Aorta (tissue), 5 donors: ENCODE measurements at regions not wholly inside any gene's neighbourhood (a gene's known extent, or its start where the extent isn't known, plus 50 kb on each side); places are given as distances from the start of the nearest gene placed in this dataset.

Experiments
- ATAC-seq: fragments of 200-7000 bp; cut with Tn5 transposase; one replicate; pipeline ENCODE4 v1.9.1; 2022; ENCODE audit warnings: moderate library complexity; ENCODE audit not compliant: low FRiP score
- DNase-seq, 2 donors: peaks; one replicate each; pipeline ENCODE4 v3.0.0-alpha.2; 2020
- H3K27ac ChIP-seq, 2 donors: one replicate each; pipeline ENCODE4 v1.5.1; 2013; ENCODE audit warnings: low read length in 2 of 2, mild to moderate bottlenecking in 2 of 2, moderate library complexity in 2 of 2, control low read depth in 1 of 2, inconsistent platforms in 1 of 2, low read depth in 1 of 2
- H3K27me3 ChIP-seq, 2 donors: one replicate each; pipeline ENCODE4 v1.6.1; 2013; ENCODE audit warnings: control low read depth in 1 of 2, low read length in 1 of 2, mild to moderate bottlenecking in 1 of 2, moderate library complexity in 1 of 2; ENCODE audit not compliant: insufficient read depth in 2 of 2, control insufficient read depth in 1 of 2
- H3K36me3 ChIP-seq, 2 donors: one replicate each; pipeline ENCODE4 v1.6.1; 2013; ENCODE audit warnings: control low read depth in 1 of 2, low read length in 1 of 2, mild to moderate bottlenecking in 1 of 2; ENCODE audit not compliant: insufficient read depth in 2 of 2, control insufficient read depth in 1 of 2
- H3K4me1 ChIP-seq, 2 donors: one replicate each; pipeline ENCODE4 v1.6.1; 2013; ENCODE audit warnings: low read length in 2 of 2, control low read depth in 1 of 2, mild to moderate bottlenecking in 1 of 2, moderate library complexity in 1 of 2; ENCODE audit not compliant: insufficient read depth in 2 of 2, control insufficient read depth in 1 of 2
- H3K4me3 ChIP-seq, 2 donors: one replicate each; pipeline ENCODE4 v1.5.1; 2013; ENCODE audit warnings: low read length in 2 of 2, control low read depth in 1 of 2, mild to moderate bottlenecking in 1 of 2
- H3K9me3 ChIP-seq: one replicate; pipeline ENCODE4 v1.6.1; 2013; ENCODE audit warnings: mild to moderate bottlenecking, low read length; ENCODE audit not compliant: control insufficient read depth
- WGBS, 2 donors: extraction: QIAGEN DNeasy Blood & Tissue Kit; methylation state at CpG; one replicate each; pipeline ENCODE4 v1.1.7; 2013; 5-methylcytosine and 5-hydroxymethylcytosine counted together
- intact Hi-C, 2 donors: fragments of 100-400 bp; cut with DNase I; formaldehyde crosslinking; loops; one replicate each; pipeline versions ENCODE4 v1.14.2 to v1.15.0; 2022
- donor health status: healthy with polysubstance abuse.
- donor health status: Bipolar disorder and iron deficiency.
- donor health status: DM: no; HTN: no; CAD: no.
- donor health status: DM: no; HTN: no; CAD: no.
- donor health status: DM: yes; HTN: yes; CAD: no.

- Histone ChIP-seq H3K27me3 (peaks cover 0 to 2% of the 10 kb centered on the region in 2 donors), H3K36me3 (no peaks in the 10 kb centered on the region), H3K4me3 (no peak overlapping the region), H3K27ac (no peak overlapping the region), H3K4me1 (no peaks in the 10 kb centered on the region), H3K9me3 (no peaks in the 10 kb centered on the region)
- intact Hi-C loops: no loop called here
- ATAC-seq: no peak
- DNase-seq: no peak
- WGBS, 2 donors: 68 to 73% methylated on average over 9 of the region's 9 CpGs
These were observed 83.3 kb downstream of the EDEM1 start for GRCh38 chr3:5270666-5271371.

- Histone ChIP-seq H3K4me1 (no peaks in the 10 kb centered on the region), H3K27ac (no peak overlapping the region), H3K9me3 (no peaks in the 10 kb centered on the region), H3K27me3 (peaks cover 0 to 2% of the 10 kb centered on the region in 2 donors), H3K36me3 (no peaks in the 10 kb centered on the region), H3K4me3 (no peak overlapping the region)
- DNase-seq (no peak), ATAC-seq (no peak)
- intact Hi-C loops: no loop called here
- 79 to 81% methylated on average over 4 of the region's 4 CpGs for WGBS, 2 donors
These were observed 83.8 kb downstream of the EDEM1 start for GRCh38 chr3:5271372-5271683.

- H3K4me1 ChIP-seq: no peaks in the 10 kb centered on the region
- ATAC-seq (no peak), DNase-seq (no peak)
- no peaks in the 10 kb centered on the region for H3K9me3 ChIP-seq
- no peak overlapping the region for H3K4me3 ChIP-seq
- H3K27me3 ChIP-seq: peaks cover 0 to 2% of the 10 kb centered on the region in 2 donors
- no peak overlapping the region for H3K27ac ChIP-seq
- 44 to 47% methylated on average over 4 of the region's 4 CpGs for WGBS, 2 donors
- intact Hi-C loops: no loop called here
- no peaks in the 10 kb centered on the region for H3K36me3 ChIP-seq
These were observed 84.9 kb downstream of the EDEM1 start for GRCh38 chr3:5272387-5272786.

GRCh38 chr3:5274091-5274490 is 86.6 kb downstream of the EDEM1 start:
- Histone ChIP-seq H3K4me1 (no peaks in the 10 kb centered on the region), H3K9me3 (no peaks in the 10 kb centered on the region), H3K27ac (no peak overlapping the region), H3K27me3 (peaks cover 0 to 2% of the 10 kb centered on the region in 2 donors), H3K36me3 (no peaks in the 10 kb centered on the region), H3K4me3 (no peak overlapping the region)
- intact Hi-C loops: no loop called here
- no peak for ATAC-seq
- DNase-seq: no peak
- WGBS, 2 donors: 66 to 79% methylated on average over 1 of the region's 1 CpG

- no peak for ATAC-seq
These were observed 88.0 kb downstream of the EDEM1 start for GRCh38 chr3:5275529-5275928.

GRCh38 chr3:5276934-5277333 is 89.4 kb downstream of the EDEM1 start:
- H3K36me3 ChIP-seq: no peaks in the 10 kb centered on the region
- intact Hi-C loops: no loop called here
- H3K9me3 ChIP-seq: no peaks in the 10 kb centered on the region
- H3K27me3 ChIP-seq: no peaks in the 10 kb centered on the region
- ATAC-seq (no peak), DNase-seq (no peak)
- no peak overlapping the region for H3K27ac ChIP-seq
- WGBS, 2 donors: 89 to 92% methylated on average over 8 of the region's 8 CpGs
- H3K4me1 ChIP-seq: no peaks in the 10 kb centered on the region
- no peak overlapping the region for H3K4me3 ChIP-seq

More at GRCh38 chr3:5275529-5275928, 88.0 kb downstream of the EDEM1 start:
- H3K36me3 ChIP-seq: no peaks in the 10 kb centered on the region
- DNase-seq: no peak
- H3K4me1 ChIP-seq: no peaks in the 10 kb centered on the region
- H3K9me3 ChIP-seq: no peaks in the 10 kb centered on the region
- no peak overlapping the region for H3K4me3 ChIP-seq
- WGBS, 2 donors: 5 to 7% methylated on average over 2 of the region's 2 CpGs
- intact Hi-C loops: no loop called here
- H3K27me3 ChIP-seq: peaks cover 0 to 2% of the 10 kb centered on the region in 2 donors
- no peak overlapping the region for H3K27ac ChIP-seq

GRCh38 chr3:5277612-5278236 is 90.2 kb downstream of the EDEM1 start:
- Histone ChIP-seq H3K36me3 (no peaks in the 10 kb centered on the region), H3K9me3 (no peaks in the 10 kb centered on the region), H3K27me3 (no peaks in the 10 kb centered on the region), H3K4me1 (no peaks in the 10 kb centered on the region), H3K27ac (no peak overlapping the region), H3K4me3 (no peak overlapping the region)
- intact Hi-C loops: no loop called here
- 65 to 73% methylated on average over 3 of the region's 3 CpGs for WGBS, 2 donors
- DNase-seq (no peak), ATAC-seq (no peak)

- intact Hi-C loops: no loop called here
- no peak for ATAC-seq
These were observed 91.2 kb downstream of the EDEM1 start for GRCh38 chr3:5278666-5279065.

GRCh38 chr3:5282703-5283102 is 95.2 kb downstream of the EDEM1 start:
- DNase-seq (no peak), ATAC-seq (no peak)
- H3K27me3 ChIP-seq: no peaks in the 10 kb centered on the region
- 83 to 90% methylated on average over 1 of the region's 1 CpG for WGBS, 2 donors
- H3K36me3 ChIP-seq: no peaks in the 10 kb centered on the region
- H3K27ac ChIP-seq: no peak overlapping the region
- H3K9me3 ChIP-seq: no peaks in the 10 kb centered on the region
- H3K4me3 ChIP-seq: no peak overlapping the region
- intact Hi-C loops: no loop called here
- H3K4me1 ChIP-seq: no peaks in the 10 kb centered on the region

More at GRCh38 chr3:5278666-5279065, 91.2 kb downstream of the EDEM1 start:
- Histone ChIP-seq H3K36me3 (no peaks in the 10 kb centered on the region), H3K27me3 (no peaks in the 10 kb centered on the region), H3K27ac (no peak overlapping the region), H3K9me3 (no peaks in the 10 kb centered on the region), H3K4me3 (no peak overlapping the region), H3K4me1 (no peaks in the 10 kb centered on the region)
- DNase-seq: no peak
